Parathyroid adenoma (tissue), 2 donors: ENCODE measurements at regions not wholly inside any gene's neighbourhood (a gene's known extent, or its start where the extent isn't known, plus 50 kb on each side); places are given as distances from the start of the nearest gene placed in this dataset.

ENCODE experiments used
- H2AFZ ChIP-seq: fragments of 300-600 bp; sonication (generic); one replicate; pipeline ENCODE4 v1.7.0; 2017; ENCODE audit warnings: antibody characterized with exemption, mild to moderate bottlenecking
- H3K27ac ChIP-seq: fragments of 300-600 bp; sonication (generic); one replicate; pipeline ENCODE4 v1.7.0; 2017
- H3K27me3 ChIP-seq: fragments of 300-600 bp; sonication (generic); one replicate; pipeline ENCODE4 v1.7.0; 2017; ENCODE audit warnings: low read length; ENCODE audit not compliant: control insufficient read depth, insufficient read depth
- H3K36me3 ChIP-seq: fragments of 300-600 bp; sonication (generic); one replicate; pipeline ENCODE4 v1.7.0; 2017; ENCODE audit warnings: low read length; ENCODE audit not compliant: control insufficient read depth, insufficient read depth
- H3K4me1 ChIP-seq: fragments of 300-600 bp; sonication (generic); one replicate; pipeline ENCODE4 v1.7.0; 2017; ENCODE audit warnings: control low read depth
- H3K4me2 ChIP-seq: fragments of 300-600 bp; sonication (generic); one replicate; pipeline ENCODE4 v1.7.0; 2017; ENCODE audit warnings: low read length
- H3K4me3 ChIP-seq: fragments of 300-600 bp; sonication (generic); one replicate; pipeline ENCODE4 v1.7.0; 2017; ENCODE audit warnings: low read depth, low read length
- H3K79me2 ChIP-seq: fragments of 300-600 bp; sonication (generic); one replicate; pipeline ENCODE4 v1.7.0; 2017; ENCODE audit warnings: control low read depth
- H3K9ac ChIP-seq: fragments of 300-600 bp; sonication (generic); one replicate; pipeline ENCODE4 v1.7.0; 2017; ENCODE audit warnings: mild to moderate bottlenecking
- H3K9me3 ChIP-seq: fragments of 300-600 bp; sonication (generic); one replicate; pipeline ENCODE4 v1.7.0; 2017; ENCODE audit warnings: low read length; ENCODE audit not compliant: control insufficient read depth
- CTCF ChIP-seq: fragments of 300-600 bp; sonication (generic); IDR thresholded peaks from one replicate; pipeline ENCODE4 v1.7.0; 2017; ENCODE audit warnings: antibody characterized with exemption, mild to moderate bottlenecking
- donor health status: primary hyperparathyroidism.

- TF ChIP-seq CTCF = no peak
- Histone ChIP-seq H3K27ac (no peak overlapping the region), H3K27me3 (no peaks in the 10 kb centered on the region)
These were observed 202.4 kb downstream of the NEDD1 start for GRCh38 chr12:97109441-97109840.

GRCh38 chr12:97112136-97112535 lies 205.1 kb downstream of the NEDD1 start:
- Histone ChIP-seq H3K9me3 (no peaks in the 10 kb centered on the region), H3K4me3 (no peak overlapping the region), H2AFZ (no peak overlapping the region), H3K27ac (no peak overlapping the region), H3K36me3 (no peaks in the 10 kb centered on the region), H3K4me1 (no peaks in the 10 kb centered on the region), H3K27me3 (no peaks in the 10 kb centered on the region), H3K9ac (no peak overlapping the region), H3K79me2 (no peaks in the 10 kb centered on the region), H3K4me2 (no peak overlapping the region)
- no peak for TF ChIP-seq CTCF

More at GRCh38 chr12:97109441-97109840, 202.4 kb downstream of the NEDD1 start:
- H3K4me1 ChIP-seq = no peaks in the 10 kb centered on the region
- H3K36me3 ChIP-seq = no peaks in the 10 kb centered on the region
- no peaks in the 10 kb centered on the region for H3K9me3 ChIP-seq
- no peak overlapping the region for H3K9ac ChIP-seq
- no peak overlapping the region for H3K4me2 ChIP-seq
- H3K79me2 ChIP-seq = no peaks in the 10 kb centered on the region
- no peak overlapping the region for H3K4me3 ChIP-seq
- no peak overlapping the region for H2AFZ ChIP-seq

GRCh38 chr12:97118796-97119375 lies 211.8 kb downstream of the NEDD1 start:
- no peak overlapping the region for H3K9ac ChIP-seq

GRCh38 chr12:97127061-97127460 lies 220.0 kb downstream of the NEDD1 start:
- Histone ChIP-seq H3K9ac (no peak overlapping the region), H3K4me3 (no peak overlapping the region), H3K36me3 (no peaks in the 10 kb centered on the region), H3K27ac (no peak overlapping the region), H3K4me1 (no peaks in the 10 kb centered on the region), H3K4me2 (no peak overlapping the region), H2AFZ (no peak overlapping the region), H3K79me2 (no peaks in the 10 kb centered on the region), H3K27me3 (no peaks in the 10 kb centered on the region), H3K9me3 (no peaks in the 10 kb centered on the region)
- no peak for TF ChIP-seq CTCF

More at GRCh38 chr12:97118796-97119375, 211.8 kb downstream of the NEDD1 start:
- Histone ChIP-seq H3K27ac (no peak overlapping the region), H3K79me2 (no peaks in the 10 kb centered on the region), H3K36me3 (no peaks in the 10 kb centered on the region), H3K4me1 (no peaks in the 10 kb centered on the region), H3K4me2 (no peak overlapping the region), H3K4me3 (no peak overlapping the region), H3K9me3 (no peaks in the 10 kb centered on the region), H2AFZ (no peak overlapping the region), H3K27me3 (no peaks in the 10 kb centered on the region)
- no peak for TF ChIP-seq CTCF
